ENCODE measurements at regions not wholly inside any gene's neighbourhood (a gene's known extent, or its start where the extent isn't known, plus 50 kb on each side); places are given as distances from the start of the nearest gene placed in this dataset.

- intact Hi-C loops (cut with DNase I; ENCODE audit: low total_unique reads): no loop called here
These were observed 50.5 kb upstream of the MAP4K3 start for GRCh38 chr2:39487398-39488250.

GRCh38 chr2:39488450-39488849 lies 51.4 kb upstream of the MAP4K3 start:
- Histone ChIP-seq H3K27ac (no peak overlapping the region), H3K4me1 (peaks cover 0 to 1% (median 0%) of the 10 kb centered on the region in 4 donors), H3K9me3 (no peaks in the 10 kb centered on the region), H3K27me3 (no peaks in the 10 kb centered on the region), H3K4me3 (no peak overlapping the region), H3K36me3 (no peaks in the 10 kb centered on the region)
- no peak for DNase-seq
- intact Hi-C loops (cut with DNase I; ENCODE audit: low total_unique reads): no loop called here
- TF ChIP-seq CTCF (IDR thresholded peaks at IDR 0.05): no peak

More at GRCh38 chr2:39487398-39488250, 50.5 kb upstream of the MAP4K3 start:
- no peaks in the 10 kb centered on the region for H3K36me3 ChIP-seq
- no peaks in the 10 kb centered on the region for H3K27me3 ChIP-seq
- H3K9me3 ChIP-seq: no peaks in the 10 kb centered on the region
- no peak for TF ChIP-seq CTCF (IDR thresholded peaks at IDR 0.05)
- DNase-seq: no peak
- peaks cover 0 to 3% (median 0%) of the 10 kb centered on the region in 4 donors for H3K4me1 ChIP-seq
- no peak overlapping the region for H3K4me3 ChIP-seq
- no peak overlapping the region for H3K27ac ChIP-seq

GRCh38 chr2:39490586-39490985 lies 53.5 kb upstream of the MAP4K3 start:
- intact Hi-C loops (cut with DNase I; ENCODE audit: low total_unique reads): no loop called here
- Histone ChIP-seq H3K27me3 (no peaks in the 10 kb centered on the region), H3K9me3 (no peaks in the 10 kb centered on the region), H3K4me3 (no peak overlapping the region), H3K27ac (no peak overlapping the region), H3K36me3 (no peaks in the 10 kb centered on the region), H3K4me1 (peaks cover 0 to 11% (median 2%) of the 10 kb centered on the region in 4 donors)
- no peak for TF ChIP-seq CTCF (IDR thresholded peaks at IDR 0.05)
- no peak for DNase-seq

GRCh38 chr2:39491653-39492052 lies 54.6 kb upstream of the MAP4K3 start:
- intact Hi-C loops (cut with DNase I; ENCODE audit: low total_unique reads): no loop called here
- Histone ChIP-seq H3K9me3 (no peaks in the 10 kb centered on the region), H3K27ac (no peak overlapping the region), H3K4me3 (no peak overlapping the region), H3K36me3 (no peaks in the 10 kb centered on the region), H3K27me3 (no peaks in the 10 kb centered on the region), H3K4me1 (peaks cover 0 to 11% (median 2%) of the 10 kb centered on the region in 4 donors)
- no peak for DNase-seq
- no peak for TF ChIP-seq CTCF (IDR thresholded peaks at IDR 0.05)

- TF ChIP-seq CTCF (IDR thresholded peaks at IDR 0.05): no peak
- intact Hi-C loops (cut with DNase I; ENCODE audit: low total_unique reads): no loop called here
- Histone ChIP-seq H3K9me3 (no peaks in the 10 kb centered on the region), H3K27me3 (no peaks in the 10 kb centered on the region), H3K4me3 (no peak overlapping the region), H3K27ac (no peak overlapping the region), H3K36me3 (no peaks in the 10 kb centered on the region), H3K4me1 (peaks cover 0 to 11% (median 2%) of the 10 kb centered on the region in 4 donors)
- no peak for DNase-seq
These were observed 55.1 kb upstream of the MAP4K3 start for GRCh38 chr2:39492095-39492590.
